KG1 (cell line): ENCODE measurements at regions not wholly inside any gene's neighbourhood (a gene's known extent, or its start where the extent isn't known, plus 50 kb on each side); places are given as distances from the start of the nearest gene placed in this dataset.
"Not testable (repeated sequence)": the region's sequence is repeated elsewhere in the genome, so short reads cannot be mapped to it uniquely, and the experiment has no call there.

ENCODE experiments used
- DNase-seq: peaks from one replicate; lab custom pipeline; 2025; lab: John Stamatoyannopoulos, UW

DNA sequence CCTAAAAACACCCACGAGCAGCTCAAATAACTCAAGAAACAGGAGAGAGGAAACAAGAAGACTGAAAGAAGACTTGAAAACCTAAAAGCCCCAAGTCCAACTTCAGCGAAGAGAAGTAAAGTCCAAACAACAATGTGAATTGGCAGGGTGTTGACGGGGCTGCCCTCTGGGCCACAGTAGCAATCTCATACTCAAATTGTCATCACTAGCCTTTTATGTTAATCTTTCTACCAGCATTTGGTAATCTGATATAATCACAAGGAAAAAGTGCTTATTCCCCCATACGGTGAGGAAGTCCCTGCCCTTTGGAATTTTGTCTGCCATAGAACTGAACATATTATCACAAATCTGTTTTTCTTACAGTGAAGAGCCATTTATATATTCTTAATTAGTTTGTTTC lies 51.5 kb upstream of the IFNE start:
- no peak for DNase-seq

GRCh38 chr9:21535396-21535795 lies 53.3 kb upstream of the IFNE start:
- no peak for DNase-seq

DNA sequence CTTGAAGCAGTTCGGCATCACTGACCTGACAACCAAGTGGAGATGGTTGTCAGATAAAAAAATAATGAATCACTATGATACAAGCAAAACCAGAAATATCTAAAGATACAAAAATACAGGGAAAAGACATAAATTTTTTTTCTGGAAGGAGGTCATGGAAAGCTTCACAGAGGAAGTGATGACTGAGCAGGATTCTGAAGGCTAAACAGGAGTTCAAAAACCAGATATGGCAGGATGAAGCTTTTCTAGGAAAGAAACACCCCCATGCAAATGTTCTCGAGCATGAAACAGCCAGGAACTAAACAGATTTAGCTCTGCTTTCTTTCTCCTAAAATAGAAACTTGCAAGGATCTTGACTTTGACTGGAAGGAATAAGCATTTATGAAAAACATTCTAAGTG lies 60.7 kb upstream of the IFNE start:
- no peak for DNase-seq

DNA sequence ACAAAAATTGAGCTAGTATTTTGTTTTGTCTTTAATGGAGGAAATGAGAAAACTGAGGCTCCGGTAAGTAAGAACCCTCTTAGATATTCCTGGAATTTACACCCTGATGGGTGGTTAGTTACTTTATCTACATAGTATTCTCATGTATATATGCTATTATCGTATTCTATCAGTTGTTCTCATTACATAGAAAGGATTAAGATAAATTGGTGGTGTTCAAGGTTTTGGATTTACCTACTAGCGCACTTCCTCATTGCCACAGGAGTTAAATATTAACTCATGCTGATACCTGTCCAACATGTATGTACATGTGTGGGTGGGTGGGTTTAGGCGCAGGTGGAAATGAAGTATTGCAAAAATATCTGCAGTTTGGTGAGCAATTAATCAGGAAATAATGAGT lies 61.1 kb upstream of the IFNE start:
- no peak for DNase-seq

DNA sequence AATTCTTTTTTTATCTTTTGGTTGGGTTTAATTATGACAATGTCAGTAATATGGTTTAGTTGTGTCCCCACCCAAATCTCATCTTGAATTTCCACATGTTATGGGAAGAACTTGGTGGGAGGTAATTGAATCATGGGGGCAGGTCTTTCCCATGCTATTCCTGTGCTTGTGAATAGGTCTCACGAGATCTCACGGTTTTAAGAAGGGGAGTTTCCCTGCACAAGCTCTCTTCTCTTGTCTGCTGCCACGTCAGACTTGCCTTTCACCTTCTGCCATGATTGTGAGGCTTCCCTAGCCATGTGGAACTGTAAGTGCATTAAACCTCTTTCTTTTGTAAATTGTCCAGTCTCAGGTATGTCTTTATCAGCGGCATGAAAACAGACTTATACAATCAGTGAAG lies 61.7 kb upstream of the IFNE start:
- DNase-seq = not testable (repeated sequence)

DNA sequence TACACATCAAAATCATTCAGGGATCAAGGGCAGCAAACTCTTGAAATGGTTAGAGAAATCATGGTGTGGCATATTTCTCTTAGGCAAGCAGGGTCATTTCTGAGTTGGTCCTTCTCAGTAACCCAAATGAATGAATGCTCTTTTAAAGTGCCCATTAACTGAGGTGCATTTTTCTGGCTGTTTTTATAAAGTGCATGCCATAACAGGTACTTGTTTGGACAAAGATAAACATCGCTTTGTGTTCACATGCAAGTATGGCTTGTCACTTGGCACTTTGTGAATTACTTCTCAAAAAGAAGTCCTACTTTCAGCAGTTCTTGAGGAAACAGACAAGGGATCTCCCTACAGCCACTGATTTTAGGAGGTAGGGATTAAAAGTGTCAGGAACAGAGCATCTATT lies 64.8 kb upstream of the IFNE start:
- no peak for DNase-seq

- DNase-seq = no peak
These were observed 67.2 kb upstream of the IFNE start for GRCh38 chr9:21549251-21549765.

DNA sequence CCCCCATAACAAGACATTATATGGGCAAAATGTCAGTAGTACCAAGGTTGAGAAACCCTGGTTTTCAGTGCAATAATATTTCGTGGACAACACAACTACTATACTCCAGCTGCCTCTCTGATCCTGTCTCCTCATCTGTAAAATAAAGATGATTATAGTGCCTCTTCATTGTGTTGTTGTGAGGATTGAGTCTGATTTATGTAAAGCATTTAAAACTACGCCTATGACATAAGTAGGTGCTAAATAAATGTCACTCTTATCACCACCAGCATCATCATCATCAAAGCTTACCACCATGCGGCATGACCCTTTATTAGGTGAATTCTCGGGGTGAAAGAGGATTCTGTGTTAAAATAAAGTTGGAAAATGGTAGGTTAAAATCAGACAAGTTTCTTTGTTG lies 67.8 kb upstream of the IFNE start:
- no peak for DNase-seq

- DNase-seq = no peak
These were observed 68.3 kb upstream of the IFNE start for GRCh38 chr9:21550392-21550791.

DNA sequence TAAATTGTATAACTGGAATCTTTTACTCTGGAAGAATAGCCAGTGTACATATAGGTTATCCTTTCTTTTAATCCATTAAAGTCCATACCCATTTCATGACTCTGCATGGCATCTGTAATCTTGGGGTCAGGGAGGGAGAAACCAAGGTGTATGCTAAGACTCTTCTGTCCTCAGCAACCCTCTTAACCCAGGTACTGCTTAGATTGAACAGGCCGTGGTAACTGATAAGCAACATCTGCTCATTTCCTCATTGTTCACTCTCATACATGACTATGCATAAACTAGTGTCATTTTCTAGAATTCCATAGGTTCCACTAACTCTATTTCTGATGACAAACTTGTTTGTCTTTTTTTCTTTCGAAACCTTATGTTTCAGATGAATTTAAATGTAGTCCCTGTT lies 69.3 kb upstream of the IFNE start:
- no peak for DNase-seq

DNA sequence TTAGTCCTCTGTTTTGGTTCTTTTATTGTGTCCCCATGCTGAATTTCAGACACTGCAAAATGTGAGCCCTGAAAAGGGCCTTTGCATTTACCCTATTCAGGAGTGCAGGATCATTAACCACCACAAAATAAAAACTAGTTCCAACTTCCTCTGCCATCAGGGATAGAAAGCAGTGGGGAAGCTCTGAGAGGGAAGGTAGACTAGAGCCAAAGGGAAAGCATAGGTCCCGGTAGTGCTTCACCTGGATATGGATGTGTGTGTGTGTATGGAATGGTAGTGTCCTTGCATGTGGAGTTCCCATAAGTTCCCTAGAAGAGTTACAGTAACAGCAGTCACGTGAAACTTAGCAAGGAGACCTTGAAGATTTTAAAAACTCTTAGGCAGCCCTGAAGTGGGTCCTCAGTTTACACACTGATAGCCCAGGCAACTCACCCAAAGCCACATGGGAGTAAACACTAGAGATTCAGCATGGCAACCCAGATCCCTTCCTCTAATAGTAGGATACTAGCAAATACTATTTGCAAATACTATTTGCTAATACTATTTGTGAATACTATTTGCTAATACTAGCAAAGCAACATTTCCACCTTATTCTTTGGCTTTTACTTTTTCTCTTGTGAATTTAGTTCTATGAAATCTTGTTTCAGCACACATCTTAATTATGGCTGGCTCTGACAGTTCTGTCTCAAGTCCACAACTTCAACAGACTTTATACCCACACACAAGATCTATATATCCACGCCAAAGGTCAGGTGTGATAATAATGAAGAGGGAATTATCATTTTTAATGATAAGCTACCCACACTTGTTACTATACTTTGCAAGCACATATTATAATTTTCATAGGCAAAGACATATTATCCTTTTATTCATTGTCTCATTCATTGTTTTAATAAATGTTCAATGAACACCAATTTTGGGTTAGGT lies 70.4 kb upstream of the IFNE start:
- DNase-seq = no peak

GRCh38 chr9:21553441-21553840 lies 71.3 kb upstream of the IFNE start:
- no peak for DNase-seq

GRCh38 chr9:21554813-21555212 lies 72.7 kb upstream of the IFNE start:
- DNase-seq = no peak

DNA sequence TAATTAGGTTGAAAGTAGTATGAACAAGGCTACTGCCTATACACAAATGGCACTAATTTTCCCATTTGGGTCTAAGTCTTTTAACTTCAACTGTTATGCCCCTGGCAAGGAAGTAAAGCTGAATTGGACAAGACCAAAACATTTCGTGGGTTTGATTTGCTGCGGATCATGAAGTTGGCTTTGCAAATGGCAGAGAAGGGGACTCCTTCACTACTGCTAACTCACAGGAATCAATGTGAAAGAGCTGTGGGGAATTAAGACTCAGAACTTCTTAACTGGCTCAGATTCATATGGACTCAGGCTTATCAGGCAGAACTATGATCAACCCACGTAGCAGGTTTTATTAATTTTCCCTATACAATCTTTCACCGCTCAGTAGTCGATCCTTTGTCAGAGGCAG lies 73.8 kb upstream of the IFNE start:
- no peak for DNase-seq

DNA sequence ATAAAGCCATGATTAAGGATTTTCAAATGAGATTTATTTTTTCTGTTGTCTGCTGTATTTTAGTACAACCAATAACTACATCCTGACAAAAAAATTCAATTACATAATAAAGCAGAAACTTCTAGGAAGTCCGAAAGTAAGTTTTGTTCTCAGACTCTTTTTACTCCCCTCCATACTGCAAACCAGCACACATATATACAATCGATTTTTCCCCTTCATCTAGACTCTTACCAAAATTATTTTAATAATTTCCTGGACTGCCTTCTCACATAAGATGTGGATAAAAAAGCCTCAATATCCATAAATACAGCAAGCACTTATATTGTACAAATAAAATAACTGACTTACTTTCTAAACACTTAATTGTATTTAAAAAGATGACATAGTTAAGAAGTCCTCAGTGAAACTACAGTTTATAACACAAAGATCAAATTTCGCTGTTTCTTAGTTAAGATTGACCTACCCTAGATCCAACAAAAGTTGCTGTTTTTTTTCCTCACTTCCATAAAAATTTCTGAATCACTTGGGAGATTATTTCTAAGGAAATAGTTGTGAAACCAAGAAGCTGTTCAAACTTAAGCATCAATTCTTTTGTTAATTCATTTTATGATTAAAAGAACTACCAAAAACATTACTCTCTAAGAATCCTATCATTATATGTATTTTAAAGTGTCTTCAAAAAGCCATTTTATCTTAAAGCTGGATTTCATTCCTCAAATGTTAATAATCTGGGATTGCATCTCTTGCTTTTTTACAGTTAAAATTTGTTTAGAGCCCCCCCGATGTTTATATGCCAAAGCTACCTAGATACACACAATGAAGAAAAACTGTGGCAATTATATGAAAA lies 74.7 kb upstream of the IFNE start:
- no peak for DNase-seq

GRCh38 chr9:21557428-21557768 lies 75.3 kb upstream of the IFNE start:
- no peak for DNase-seq

- DNase-seq = no peak
These were observed 76.0 kb upstream of the IFNE start for GRCh38 chr9:21558079-21558478.

GRCh38 chr9:21558615-21559401 lies 76.7 kb upstream of the IFNE start:
- DNase-seq = no peak

GRCh38 chr9:21559402-21560280 lies 77.5 kb upstream of the IFNE start:
- no peak for DNase-seq

DNA sequence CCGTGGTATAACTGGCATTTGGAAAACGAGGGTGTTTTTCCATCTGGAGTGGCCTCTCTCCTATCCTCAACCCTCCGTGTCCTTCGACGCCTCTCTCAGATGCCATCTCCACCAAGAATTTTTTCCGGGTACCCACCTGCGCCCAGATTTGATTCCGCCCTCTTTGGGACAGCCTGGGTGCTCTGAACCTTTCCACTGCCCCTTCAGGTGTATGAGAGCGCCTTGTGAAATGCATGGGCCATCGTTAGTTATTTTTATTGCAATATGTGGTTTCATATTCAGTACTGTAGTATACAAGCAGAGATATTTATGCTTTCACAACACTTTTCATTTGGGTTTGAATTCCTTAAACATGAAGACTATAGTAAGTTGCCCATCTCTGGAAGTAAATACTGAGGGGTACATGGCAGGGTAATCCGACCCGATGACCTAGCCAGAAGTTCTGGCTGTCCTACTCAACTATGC lies 78.2 kb upstream of the IFNE start:
- DNase-seq = no peak

DNA sequence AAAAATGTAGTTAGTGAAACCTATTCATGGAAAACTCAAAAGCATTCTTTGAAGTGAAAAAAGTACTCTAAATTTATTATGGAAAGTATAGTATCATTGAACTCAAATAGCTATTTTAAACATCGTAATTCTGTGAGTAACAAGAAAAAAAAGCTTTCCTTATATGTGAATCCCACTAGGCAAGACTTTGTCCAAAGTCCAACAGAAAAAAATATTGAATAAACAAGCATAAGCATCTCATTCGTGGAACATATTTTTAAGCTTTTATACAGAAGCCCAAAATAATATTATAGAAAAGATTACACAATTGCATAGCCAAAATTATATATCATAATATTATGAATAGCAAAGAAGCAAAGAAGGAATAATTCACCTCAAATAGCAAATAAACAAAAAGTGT lies 79.4 kb upstream of the IFNE start:
- no peak for DNase-seq
